Thyroid gland (tissue), 4 donors: ENCODE measurements at regions not wholly inside any gene's neighbourhood (a gene's known extent, or its start where the extent isn't known, plus 50 kb on each side); places are given as distances from the start of the nearest gene placed in this dataset.
A peak's percentile ranks its signal among the peaks of the same experiment; 100 is the strongest.

Source experiments
- DNase-seq, 2 donors: peaks; one replicate each; pipeline ENCODE4 v3.0.0-alpha.2; 2019
- H3K27ac ChIP-seq, 3 donors: fragments of 200-600 bp; sonication (generic); 1 replicate in 2 of 3; 2 replicates in 1 of 3; pipeline ENCODE4 v1.5.1; 2016 to 2019; ENCODE audit warnings: mild to moderate bottlenecking in 1 of 3, moderate library complexity in 1 of 3
- H3K27me3 ChIP-seq: fragments of 200-600 bp; sonication (generic); one replicate; pipeline ENCODE4 v1.5.1; 2019
- H3K36me3 ChIP-seq, 2 donors: fragments of 200-600 bp; sonication (generic); one replicate each; pipeline ENCODE4 v1.5.1; 2016 to 2019
- H3K4me1 ChIP-seq, 2 donors: fragments of 200-600 bp; sonication (generic); one replicate each; pipeline ENCODE4 v1.5.1; 2017 to 2019
- H3K4me3 ChIP-seq, 3 donors: fragments of 200-600 bp; sonication (generic); replicated peaks in 1 of 3; 1 replicate in 2 of 3; 2 replicates in 1 of 3; pipeline ENCODE4 v1.5.1; 2016; ENCODE audit warnings: mild to moderate bottlenecking in 1 of 3
- H3K9me3 ChIP-seq: fragments of 200-600 bp; sonication (generic); one replicate; pipeline ENCODE4 v1.5.1; 2017
- CTCF ChIP-seq, 6 experiments: fragments of 200-600 bp in 3 of 6; fragments of 450-650 bp in 3 of 6; sonication (generic) in 3 of 6; IDR thresholded peaks; one replicate each; pipeline ENCODE4 v1.5.1; 2016 to 2019; ENCODE audit warnings: antibody characterized with exemption in 6 of 6, mild to moderate bottlenecking in 2 of 6, inconsistent platforms in 1 of 6, moderate library complexity in 1 of 6
- POLR2A ChIP-seq, 2 donors: fragments of 450-650 bp; IDR thresholded peaks; one replicate each; pipeline ENCODE4 v1.6.1; 2017; ENCODE audit warnings: antibody characterized with exemption in 2 of 2, mild to moderate bottlenecking in 2 of 2, moderate library complexity in 1 of 2
- WGBS, 2 donors: methylation state at CpG; one replicate each; pipeline ENCODE4 v1.1.5; 2017; 5-methylcytosine and 5-hydroxymethylcytosine counted together
- intact Hi-C: fragments of 100-400 bp; cut with DNase I; formaldehyde crosslinking; loops from one replicate; pipeline ENCODE4 v1.15.1; 2023

DNA sequence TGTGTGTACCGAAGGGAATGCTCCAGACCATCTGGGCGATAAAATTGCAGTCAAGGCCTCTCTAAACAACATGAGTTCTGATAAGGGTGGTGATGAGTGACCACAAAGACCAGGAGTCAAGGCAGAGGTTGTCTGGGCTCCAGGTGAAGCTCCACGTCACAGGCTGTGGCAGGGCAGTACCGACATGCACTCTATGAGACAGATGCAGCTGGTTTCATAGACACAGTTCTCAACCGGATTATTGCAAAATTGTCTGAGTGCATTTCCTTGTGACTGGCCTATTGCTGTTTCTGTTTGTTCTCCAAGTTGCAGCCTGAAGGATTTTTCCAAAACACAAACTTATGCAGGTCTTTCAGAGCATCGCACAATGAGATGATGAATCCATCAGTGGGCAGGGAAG, 157.5 kb upstream of the HES1 start:
- no peak overlapping the region for H3K27ac ChIP-seq
- TF ChIP-seq CTCF (IDR thresholded peaks at IDR 0.05) (no peak), POLR2A (IDR thresholded peaks at IDR 0.05) (no peak)
- no peak for DNase-seq
- 92 to 98% methylated on average over 6 of the region's 6 CpGs for WGBS, 2 donors
- H3K9me3 ChIP-seq = no peaks in the 10 kb centered on the region
- peaks cover 9 to 19% of the 10 kb centered on the region in 2 donors for H3K4me1 ChIP-seq
- H3K4me3 ChIP-seq = no peak overlapping the region
- H3K36me3 ChIP-seq = no peaks in the 10 kb centered on the region
- no peaks in the 10 kb centered on the region for H3K27me3 ChIP-seq
- intact Hi-C loops = no loop called here

GRCh38 chr3:193980326-193980725, 155.6 kb upstream of the HES1 start:
- Histone ChIP-seq H3K27me3 (no peaks in the 10 kb centered on the region), H3K4me3 (no peak overlapping the region), H3K36me3 (no peaks in the 10 kb centered on the region), H3K4me1 (peaks cover 9 to 20% of the 10 kb centered on the region in 2 donors), H3K27ac (no peak overlapping the region), H3K9me3 (no peaks in the 10 kb centered on the region)
- WGBS, 2 donors = 70 to 83% methylated on average over 7 of the region's 7 CpGs
- no peak for TF ChIP-seq CTCF (IDR thresholded peaks at IDR 0.05)
- TF ChIP-seq POLR2A (IDR thresholded peaks at IDR 0.05) = no peak
- intact Hi-C loops = no loop called here
- DNase-seq = no peak

- Histone ChIP-seq H3K36me3 (no peaks in the 10 kb centered on the region), H3K4me3 (no peak overlapping the region), H3K4me1 (peaks cover 9 to 20% of the 10 kb centered on the region in 2 donors), H3K27me3 (no peaks in the 10 kb centered on the region), H3K27ac (no peak overlapping the region), H3K9me3 (no peaks in the 10 kb centered on the region)
- intact Hi-C loops = no loop called here
- no peak for TF ChIP-seq CTCF (IDR thresholded peaks at IDR 0.05)
- no peak for TF ChIP-seq POLR2A (IDR thresholded peaks at IDR 0.05)
- DNase-seq = no peak
- 72 to 90% methylated on average over 3 of the region's 3 CpGs for WGBS, 2 donors
Observed at GRCh38 chr3:193980905-193981304, 155.0 kb upstream of the HES1 start.

DNA sequence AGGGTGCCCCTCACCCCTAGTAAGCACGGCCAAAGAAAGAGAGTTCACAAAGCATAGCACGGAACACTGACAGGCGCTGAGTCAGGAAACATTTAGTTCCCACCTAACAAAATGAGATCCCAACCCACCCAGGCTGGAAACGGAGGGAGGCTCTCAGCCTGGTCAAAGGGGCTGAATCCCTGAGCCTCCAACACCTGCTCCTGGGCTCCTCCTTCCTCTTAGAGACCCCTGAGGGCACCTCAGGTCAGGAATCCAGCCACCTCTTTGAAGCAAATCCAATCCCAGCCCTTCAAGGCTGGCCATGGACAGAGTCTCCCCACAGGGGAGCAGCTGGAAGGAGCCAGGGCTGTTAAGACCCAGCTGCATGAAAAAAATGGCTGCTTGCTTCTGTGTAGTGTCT, 154.4 kb upstream of the HES1 start:
- DNase-seq = no peak
- Histone ChIP-seq H3K4me1 (peaks cover 9 to 20% of the 10 kb centered on the region in 2 donors), H3K36me3 (no peaks in the 10 kb centered on the region), H3K27ac (no peak overlapping the region), H3K27me3 (no peaks in the 10 kb centered on the region), H3K9me3 (no peaks in the 10 kb centered on the region), H3K4me3 (no peak overlapping the region)
- WGBS, 2 donors = 84 to 91% methylated on average over 4 of the region's 4 CpGs
- TF ChIP-seq CTCF (IDR thresholded peaks at IDR 0.05) (no peak), POLR2A (IDR thresholded peaks at IDR 0.05) (no peak)
- intact Hi-C loops = no loop called here

GRCh38 chr3:193982258-193982659, 153.7 kb upstream of the HES1 start:
- H3K27me3 ChIP-seq = no peaks in the 10 kb centered on the region
- peak overlapping the region in 1 of 3 donors; percentile 30 for H3K27ac ChIP-seq
- peaks cover 9 to 20% of the 10 kb centered on the region in 2 donors for H3K4me1 ChIP-seq
- TF ChIP-seq CTCF (IDR thresholded peaks at IDR 0.05) (no peak), POLR2A (IDR thresholded peaks at IDR 0.05) (no peak)
- no peaks in the 10 kb centered on the region for H3K9me3 ChIP-seq
- no peaks in the 10 kb centered on the region for H3K36me3 ChIP-seq
- DNase-seq = peak; percentile 88 to 91
- H3K4me3 ChIP-seq = no peak overlapping the region
- 30 to 43% methylated on average over 2 to 4 of the region's 11 CpGs for WGBS, 2 donors
- intact Hi-C loops = no loop called here
